K562 (cell line): ENCODE measurements at regions not wholly inside any gene's neighbourhood (a gene's known extent, or its start where the extent isn't known, plus 50 kb on each side); places are given as distances from the start of the nearest gene placed in this dataset.

Source experiments
- ATAC-seq: fragments of 200-7000 bp; cut with Tn5 transposase; 3 replicates; pipeline ENCODE4 v1.9.1; 2020; ENCODE audit warnings: moderate library complexity
- BruUV-seq: library from RNA; stranded (reverse); fragments of 400-500 nt; replicated peaks from 2 replicates; lab custom pipeline; 2021; lab: Mats Ljungman, UMichigan
- CTCF ChIA-PET: fragments of 300-600 bp; formaldehyde crosslinking; extraction: SDS; loops from one replicate; lab custom pipeline; 2021; ENCODE audit warnings: low intra/inter-chr PET ratio; lab: Yijun Ruan, JAX
- POLR2A ChIA-PET: fragments of 300-600, 350-650 bp; sonication (Branson Sonifier 250); formaldehyde crosslinking; extraction: SDS; loops from one replicate; lab custom pipeline; 2021; ENCODE audit warnings: antibody characterized with exemption, inconsistent platforms; lab: Yijun Ruan, JAX
- DNase-seq, 4 experiments: peaks; one replicate each; pipeline versions ENCODE4 v3.0.0 to v3.0.0-alpha.2; 2011 to 2018; ENCODE audit warnings: low spot score in 3 of 4, mixed read lengths in 3 of 4; ENCODE audit errors: extremely low read depth in 1 of 4
- FAIRE-seq: peaks from 2 replicates; lab custom pipeline; 2011; peaks lifted over from hg19 to GRCh38; lab: Jason Lieb, UNC
- H2AFZ ChIP-seq: 2 replicates; pipeline ENCODE4 v1.6.0; 2011; ENCODE audit warnings: low read depth, low read length, control low read depth, inconsistent platforms
- H3K27ac ChIP-seq: fragments of 200-600 bp; 3 replicates; pipeline ENCODE4 v1.8.0; 2011; ENCODE audit warnings: low read depth, mild to moderate bottlenecking, control low read depth, inconsistent platforms, low read length, moderate library complexity, mixed read lengths; ENCODE audit errors: extremely low read depth
- H3K27me3 ChIP-seq, 2 experiments: fragments of 300-600 bp in 1 of 2; 2 replicates in 1 of 2; 3 replicates in 1 of 2; pipeline versions ENCODE4 v1.6.0 to v1.8.0; 2011; ENCODE audit warnings: inconsistent platforms in 2 of 2, low read length in 2 of 2, mild to moderate bottlenecking in 1 of 2, mixed read lengths in 1 of 2, moderate library complexity in 1 of 2; ENCODE audit not compliant: control insufficient read depth in 2 of 2, insufficient read depth in 2 of 2
- H3K36me3 ChIP-seq: fragments of 300-600 bp; 3 replicates; pipeline ENCODE4 v1.8.0; 2011; ENCODE audit warnings: mild to moderate bottlenecking, low read length, inconsistent platforms; ENCODE audit not compliant: control insufficient read depth, insufficient read depth
- H3K4me1 ChIP-seq, 2 experiments: fragments of 200-600 bp in 1 of 2; replicated peaks in 1 of 2; 2 replicates in 1 of 2; 3 replicates in 1 of 2; pipeline versions ENCODE4 v1.5.1 to v1.8.0; 2011; ENCODE audit warnings: inconsistent platforms in 2 of 2, low read length in 2 of 2, mild to moderate bottlenecking in 1 of 2, mixed read lengths in 1 of 2, moderate library complexity in 1 of 2; ENCODE audit not compliant: control insufficient read depth in 2 of 2, insufficient read depth in 2 of 2
- H3K4me2 ChIP-seq: 2 replicates; pipeline ENCODE4 v1.6.1; 2011; ENCODE audit warnings: low read length, control low read depth, inconsistent platforms, mixed read lengths; ENCODE audit not compliant: insufficient read depth
- H3K4me3 ChIP-seq: fragments of 200-600 bp; sonication (generic), shearing (Covaris generic); 2 replicates; pipeline ENCODE4 v1.5.1; 2016; ENCODE audit warnings: control low read depth, inconsistent platforms
- H3K79me2 ChIP-seq: fragments of 200-600 bp; 3 replicates; pipeline ENCODE4 v1.8.0; 2011; ENCODE audit warnings: low read length, inconsistent platforms; ENCODE audit not compliant: control insufficient read depth, insufficient read depth
- H3K9ac ChIP-seq, 2 experiments: 2 replicates each; pipeline versions ENCODE4 v1.6.0 to v1.6.1; 2011; ENCODE audit warnings: low read depth in 2 of 2, low read length in 2 of 2, control low read depth in 1 of 2, inconsistent platforms in 1 of 2, mild to moderate bottlenecking in 1 of 2, mixed read lengths in 1 of 2; ENCODE audit not compliant: insufficient read depth in 1 of 2
- H3K9me1 ChIP-seq: one replicate; pipeline ENCODE4 v1.6.0; 2011; ENCODE audit warnings: inconsistent platforms, mild to moderate bottlenecking, low read length, moderate library complexity; ENCODE audit not compliant: control insufficient read depth, insufficient read depth
- H3K9me3 ChIP-seq: replicated peaks from 2 replicates; pipeline ENCODE4 v1.5.1; 2011; ENCODE audit warnings: low read depth, low read length, inconsistent platforms; ENCODE audit not compliant: control insufficient read depth, insufficient read depth
- H4K20me1 ChIP-seq: replicated peaks from 2 replicates; pipeline ENCODE4 v1.6.1; 2011; ENCODE audit warnings: low read length, inconsistent platforms, mixed read lengths; ENCODE audit not compliant: control insufficient read depth, insufficient read depth
- CXXC5 ChIP-seq: fragments of 250-450 bp; sonication (Bioruptor Pico); IDR thresholded peaks from 2 replicates; pipeline ENCODE4 v1.8.0; 2022; ENCODE audit warnings: inconsistent platforms, mild to moderate bottlenecking, moderate library complexity
- ERF ChIP-seq: fragments of 450-650 bp; formaldehyde crosslinking; IDR thresholded peaks from 2 replicates; pipeline ENCODE4 v1.4.0; 2020; ENCODE audit warnings: mild to moderate bottlenecking, mixed read lengths
- FOXA1 ChIP-seq: fragments of 450-650 bp; IDR thresholded peaks from 2 replicates; pipeline ENCODE4 v1.6.1; 2016; ENCODE audit warnings: mild to moderate bottlenecking, borderline replicate concordance
- NFXL1 ChIP-seq: fragments of 450-650 bp; formaldehyde crosslinking; IDR thresholded peaks from 2 replicates; pipeline ENCODE4 v1.4.0; 2021; ENCODE audit warnings: mild to moderate bottlenecking
- RAD51 ChIP-seq: fragments of 450-650 bp; IDR thresholded peaks from 2 replicates; pipeline ENCODE4 v1.7.1; 2016; ENCODE audit warnings: low read depth, mild to moderate bottlenecking, borderline replicate concordance
- ZNF23 ChIP-seq: fragments of 250-450 bp; sonication (Bioruptor Pico); IDR thresholded peaks from 2 replicates; pipeline ENCODE4 v1.4.0; 2020; ENCODE audit warnings: mild to moderate bottlenecking
- ZNF3 ChIP-seq: fragments of 250-450 bp; sonication (Bioruptor Pico); IDR thresholded peaks from 2 replicates; pipeline ENCODE4 v1.5.0; 2021; ENCODE audit warnings: mild to moderate bottlenecking, moderate library complexity
- ZNF551 ChIP-seq: fragments of 250-450 bp; sonication (Bioruptor Pico); IDR thresholded peaks from 2 replicates; pipeline ENCODE4 v1.5.0; 2021; ENCODE audit warnings: mild to moderate bottlenecking, moderate library complexity
- ZNF76 ChIP-seq: fragments of 250-450 bp; sonication (Bioruptor Pico); IDR thresholded peaks from 2 replicates; pipeline ENCODE4 v1.4.0; 2020; ENCODE audit warnings: mild to moderate bottlenecking, moderate library complexity, borderline replicate concordance
- ZNF77 ChIP-seq: fragments of 250-450 bp; sonication (Bioruptor Pico); IDR thresholded peaks from 2 replicates; pipeline ENCODE4 v1.5.0; 2020
- WGBS: fragments of 100-300 bp; shearing (Covaris generic); methylation state at CpG from one replicate; pipeline ENCODE4 v1.1.6; 2016; ENCODE audit warnings: low coverage, mixed read lengths; ENCODE audit not compliant: insufficient coverage; ENCODE audit errors: missing lambda C conversion rate; 5-methylcytosine and 5-hydroxymethylcytosine counted together
- in situ Hi-C: fragments of 300-500 bp; cut with MboI; formaldehyde crosslinking; loops from 4 replicates; pipeline ENCODE4 v1.15.0; 2018; ENCODE audit warnings: inconsistent platforms, mixed read lengths
- intact Hi-C: fragments of 100-400 bp; cut with micrococcal nuclease; formaldehyde crosslinking; loops from 2 replicates; pipeline ENCODE4 v1.14.2; 2022
- TF ChIP-seq, protein P1 (sequence below): sonication (generic); formaldehyde crosslinking; IDR thresholded peaks from 2 replicates; pipeline ENCODE4 v1.8.0; 2022; ENCODE audit warnings: mild to moderate bottlenecking, missing genetic modification reagents
- TF ChIP-seq, protein P2 (sequence below): sonication (generic); formaldehyde crosslinking; IDR thresholded peaks from 2 replicates; pipeline ENCODE4 v1.4.0; 2020; ENCODE audit warnings: mild to moderate bottlenecking, missing genetic modification reagents

DNA sequence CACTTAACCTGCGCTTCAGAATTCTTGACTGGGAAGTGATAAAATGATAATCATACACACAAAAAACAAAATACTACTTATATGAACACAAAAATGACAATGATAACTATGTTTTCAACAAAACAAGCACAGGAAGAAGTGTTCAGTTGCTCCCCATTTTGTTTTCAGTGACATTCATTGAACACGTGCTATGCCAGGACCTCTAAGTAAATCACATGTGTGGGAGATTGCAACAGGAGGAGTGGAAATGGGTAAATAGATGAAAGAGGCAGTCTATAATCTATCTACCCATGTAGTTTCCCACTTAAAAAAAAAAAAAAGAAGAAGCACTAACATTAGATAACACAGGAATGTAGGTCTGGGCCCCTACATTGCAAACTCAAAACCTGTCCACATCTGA, 183.5 kb upstream of the HNRNPA3 start:
- TF ChIP-seq ZNF76 (CRISPR knock-in tag) (no peak), ZNF23 (CRISPR knock-in tag) (no peak), FOXA1 (no peak), ERF (CRISPR knock-in tag) (no peak), ZNF77 (no peak), ZNF551 (CRISPR knock-in tag) (no peak), NFXL1 (CRISPR knock-in tag) (no peak), RAD51 (no peak), ZNF3 (no peak), CXXC5 (no peak)
- TF ChIP-seq, protein P1, sequence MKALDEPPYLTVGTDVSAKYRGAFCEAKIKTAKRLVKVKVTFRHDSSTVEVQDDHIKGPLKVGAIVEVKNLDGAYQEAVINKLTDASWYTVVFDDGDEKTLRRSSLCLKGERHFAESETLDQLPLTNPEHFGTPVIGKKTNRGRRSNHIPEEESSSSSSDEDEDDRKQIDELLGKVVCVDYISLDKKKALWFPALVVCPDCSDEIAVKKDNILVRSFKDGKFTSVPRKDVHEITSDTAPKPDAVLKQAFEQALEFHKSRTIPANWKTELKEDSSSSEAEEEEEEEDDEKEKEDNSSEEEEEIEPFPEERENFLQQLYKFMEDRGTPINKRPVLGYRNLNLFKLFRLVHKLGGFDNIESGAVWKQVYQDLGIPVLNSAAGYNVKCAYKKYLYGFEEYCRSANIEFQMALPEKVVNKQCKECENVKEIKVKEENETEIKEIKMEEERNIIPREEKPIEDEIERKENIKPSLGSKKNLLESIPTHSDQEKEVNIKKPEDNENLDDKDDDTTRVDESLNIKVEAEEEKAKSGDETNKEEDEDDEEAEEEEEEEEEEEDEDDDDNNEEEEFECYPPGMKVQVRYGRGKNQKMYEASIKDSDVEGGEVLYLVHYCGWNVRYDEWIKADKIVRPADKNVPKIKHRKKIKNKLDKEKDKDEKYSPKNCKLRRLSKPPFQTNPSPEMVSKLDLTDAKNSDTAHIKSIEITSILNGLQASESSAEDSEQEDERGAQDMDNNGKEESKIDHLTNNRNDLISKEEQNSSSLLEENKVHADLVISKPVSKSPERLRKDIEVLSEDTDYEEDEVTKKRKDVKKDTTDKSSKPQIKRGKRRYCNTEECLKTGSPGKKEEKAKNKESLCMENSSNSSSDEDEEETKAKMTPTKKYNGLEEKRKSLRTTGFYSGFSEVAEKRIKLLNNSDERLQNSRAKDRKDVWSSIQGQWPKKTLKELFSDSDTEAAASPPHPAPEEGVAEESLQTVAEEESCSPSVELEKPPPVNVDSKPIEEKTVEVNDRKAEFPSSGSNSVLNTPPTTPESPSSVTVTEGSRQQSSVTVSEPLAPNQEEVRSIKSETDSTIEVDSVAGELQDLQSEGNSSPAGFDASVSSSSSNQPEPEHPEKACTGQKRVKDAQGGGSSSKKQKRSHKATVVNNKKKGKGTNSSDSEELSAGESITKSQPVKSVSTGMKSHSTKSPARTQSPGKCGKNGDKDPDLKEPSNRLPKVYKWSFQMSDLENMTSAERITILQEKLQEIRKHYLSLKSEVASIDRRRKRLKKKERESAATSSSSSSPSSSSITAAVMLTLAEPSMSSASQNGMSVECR (CRISPR knock-in tag) = no peak
- TF ChIP-seq, protein P2, sequence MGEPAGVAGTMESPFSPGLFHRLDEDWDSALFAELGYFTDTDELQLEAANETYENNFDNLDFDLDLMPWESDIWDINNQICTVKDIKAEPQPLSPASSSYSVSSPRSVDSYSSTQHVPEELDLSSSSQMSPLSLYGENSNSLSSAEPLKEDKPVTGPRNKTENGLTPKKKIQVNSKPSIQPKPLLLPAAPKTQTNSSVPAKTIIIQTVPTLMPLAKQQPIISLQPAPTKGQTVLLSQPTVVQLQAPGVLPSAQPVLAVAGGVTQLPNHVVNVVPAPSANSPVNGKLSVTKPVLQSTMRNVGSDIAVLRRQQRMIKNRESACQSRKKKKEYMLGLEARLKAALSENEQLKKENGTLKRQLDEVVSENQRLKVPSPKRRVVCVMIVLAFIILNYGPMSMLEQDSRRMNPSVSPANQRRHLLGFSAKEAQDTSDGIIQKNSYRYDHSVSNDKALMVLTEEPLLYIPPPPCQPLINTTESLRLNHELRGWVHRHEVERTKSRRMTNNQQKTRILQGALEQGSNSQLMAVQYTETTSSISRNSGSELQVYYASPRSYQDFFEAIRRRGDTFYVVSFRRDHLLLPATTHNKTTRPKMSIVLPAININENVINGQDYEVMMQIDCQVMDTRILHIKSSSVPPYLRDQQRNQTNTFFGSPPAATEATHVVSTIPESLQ (CRISPR knock-in tag) = no peak
- H3K27me3 ChIP-seq = peaks cover 6% of the 10 kb centered on the region in 2 experiments; a peak in 2 of 5 replicates
- FAIRE-seq = no peak

More for the DNA sequence above, 183.5 kb upstream of the HNRNPA3 start:
- POLR2A ChIA-PET = interaction anchor here (0.8 kb wide), 1 partner anchor 18 kb away, joined by 3 read pairs; no protein-coding TSS in a partner anchor
- Histone ChIP-seq H3K9me3 (no peaks in the 10 kb centered on the region), H4K20me1 (no peaks in the 10 kb centered on the region; the same call in 1 of the 2 replicates), H3K9ac (no peak overlapping the region), H3K4me3 (no peak overlapping the region), H3K9me1 (no peaks in the 10 kb centered on the region), H3K4me2 (no peak overlapping the region), H3K4me1 (no peaks in the 10 kb centered on the region), H3K27ac (no peak overlapping the region), H3K36me3 (no peaks in the 10 kb centered on the region), H2AFZ (no peak overlapping the region), H3K79me2 (no peaks in the 10 kb centered on the region)
- CTCF ChIA-PET = interaction anchor here (0.6 kb wide), 1 partner anchor 895 kb away, joined by 3 read pairs; no protein-coding TSS in a partner anchor
- in situ Hi-C loops (no loop called here), intact Hi-C loops (no loop called here)
- no TSS peak for BruUV-seq
- no peak for DNase-seq
- ATAC-seq = no peak
- WGBS = 0% methylated on average over 2 of the region's 2 CpGs
